SK-N-SH (cell line): ENCODE measurements at regions not wholly inside any gene's neighbourhood (a gene's known extent, or its start where the extent isn't known, plus 50 kb on each side); places are given as distances from the start of the nearest gene placed in this dataset.

Source experiments
- CHD2 ChIP-seq: fragments of 150-350 bp; IDR thresholded peaks from 2 replicates; pipeline ENCODE4 v1.6.1; 2018; ENCODE audit warnings: low read length; ENCODE audit not compliant: partially characterized antibody
- EP300 ChIP-seq, 2 experiments: IDR thresholded peaks; 2 replicates each; pipeline versions ENCODE4 v1.4.0 to v1.6.1; 2012; ENCODE audit warnings: borderline replicate concordance in 1 of 2, low read depth in 1 of 2, low read length in 1 of 2
- EZH2phosphoT487 ChIP-seq: fragments of 200-600 bp; sonication (generic); IDR thresholded peaks from 2 replicates; pipeline ENCODE4 v1.6.1; 2017; ENCODE audit warnings: low read depth, mixed run types, mild to moderate bottlenecking, antibody characterized with exemption, moderate library complexity, borderline replicate concordance
- FOXM1 ChIP-seq: IDR thresholded peaks from 2 replicates; pipeline ENCODE4 v1.4.0; 2012; ENCODE audit warnings: low read depth, mild to moderate bottlenecking
- GABPA ChIP-seq: IDR thresholded peaks from 2 replicates; pipeline ENCODE4 v1.4.0; 2012; ENCODE audit warnings: low read depth, mild to moderate bottlenecking
- POLR2AphosphoS5 ChIP-seq: IDR thresholded peaks from 2 replicates; pipeline ENCODE4 v1.6.1; 2012; ENCODE audit warnings: low read depth, low read length
- RAD21 ChIP-seq: IDR thresholded peaks from 2 replicates; pipeline ENCODE4 v1.6.1; 2012; ENCODE audit warnings: mild to moderate bottlenecking, low read length
- TEAD4 ChIP-seq: IDR thresholded peaks from 2 replicates; pipeline ENCODE4 v1.4.0; 2012; ENCODE audit warnings: mild to moderate bottlenecking, borderline replicate concordance; ENCODE audit not compliant: insufficient read depth
- TF ChIP-seq, protein P1 (sequence below): fragments of 200-600 bp; sonication (generic); IDR thresholded peaks from 2 replicates; pipeline ENCODE4 v1.6.1; 2017; ENCODE audit warnings: antibody characterized with exemption, mild to moderate bottlenecking, moderate library complexity
- TF ChIP-seq, protein P2 (sequence below): IDR thresholded peaks from 2 replicates; pipeline ENCODE4; 2012

DNA sequence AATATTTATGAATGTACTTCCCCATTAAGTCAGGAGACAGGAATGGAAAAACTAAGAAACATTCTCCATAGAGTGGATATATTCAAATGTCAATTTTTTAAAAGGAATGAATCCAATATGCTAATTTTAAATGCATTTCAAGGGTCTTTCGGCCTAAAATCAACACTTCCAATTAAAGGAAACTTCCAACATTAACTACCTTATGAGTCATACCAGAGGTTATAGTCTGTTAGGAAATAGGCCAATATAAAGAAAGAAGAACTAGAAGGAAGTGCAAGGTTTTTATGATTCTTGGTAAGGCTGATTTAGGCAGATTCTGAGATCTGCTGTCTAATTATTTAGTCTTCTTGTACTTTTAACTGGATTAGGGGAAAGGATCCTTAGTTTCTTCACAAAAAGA lies 260.1 kb upstream of the EDNRA start:
- TF ChIP-seq, protein P1, sequence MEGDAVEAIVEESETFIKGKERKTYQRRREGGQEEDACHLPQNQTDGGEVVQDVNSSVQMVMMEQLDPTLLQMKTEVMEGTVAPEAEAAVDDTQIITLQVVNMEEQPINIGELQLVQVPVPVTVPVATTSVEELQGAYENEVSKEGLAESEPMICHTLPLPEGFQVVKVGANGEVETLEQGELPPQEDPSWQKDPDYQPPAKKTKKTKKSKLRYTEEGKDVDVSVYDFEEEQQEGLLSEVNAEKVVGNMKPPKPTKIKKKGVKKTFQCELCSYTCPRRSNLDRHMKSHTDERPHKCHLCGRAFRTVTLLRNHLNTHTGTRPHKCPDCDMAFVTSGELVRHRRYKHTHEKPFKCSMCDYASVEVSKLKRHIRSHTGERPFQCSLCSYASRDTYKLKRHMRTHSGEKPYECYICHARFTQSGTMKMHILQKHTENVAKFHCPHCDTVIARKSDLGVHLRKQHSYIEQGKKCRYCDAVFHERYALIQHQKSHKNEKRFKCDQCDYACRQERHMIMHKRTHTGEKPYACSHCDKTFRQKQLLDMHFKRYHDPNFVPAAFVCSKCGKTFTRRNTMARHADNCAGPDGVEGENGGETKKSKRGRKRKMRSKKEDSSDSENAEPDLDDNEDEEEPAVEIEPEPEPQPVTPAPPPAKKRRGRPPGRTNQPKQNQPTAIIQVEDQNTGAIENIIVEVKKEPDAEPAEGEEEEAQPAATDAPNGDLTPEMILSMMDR, result no peak
- TF ChIP-seq GABPA (no peak), TEAD4 (no peak), FOXM1 (no peak), RAD21 (no peak), EP300 (IDR thresholded peaks at IDR 0.05; ENCODE audit: borderline replicate concordance in 1 of 2, low read depth in 1 of 2, low read length in 1 of 2) (no peak), EZH2phosphoT487 (no peak), CHD2 (no peak), POLR2AphosphoS5 (no peak)
- TF ChIP-seq, protein P2, sequence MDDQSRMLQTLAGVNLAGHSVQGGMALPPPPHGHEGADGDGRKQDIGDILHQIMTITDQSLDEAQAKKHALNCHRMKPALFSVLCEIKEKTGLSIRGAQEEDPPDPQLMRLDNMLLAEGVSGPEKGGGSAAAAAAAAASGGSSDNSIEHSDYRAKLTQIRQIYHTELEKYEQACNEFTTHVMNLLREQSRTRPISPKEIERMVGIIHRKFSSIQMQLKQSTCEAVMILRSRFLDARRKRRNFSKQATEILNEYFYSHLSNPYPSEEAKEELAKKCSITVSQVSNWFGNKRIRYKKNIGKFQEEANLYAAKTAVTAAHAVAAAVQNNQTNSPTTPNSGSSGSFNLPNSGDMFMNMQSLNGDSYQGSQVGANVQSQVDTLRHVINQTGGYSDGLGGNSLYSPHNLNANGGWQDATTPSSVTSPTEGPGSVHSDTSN, result no peak
